ENCODE measurements at regions not wholly inside any gene's neighbourhood (a gene's known extent, or its start where the extent isn't known, plus 50 kb on each side); places are given as distances from the start of the nearest gene placed in this dataset.

DNA sequence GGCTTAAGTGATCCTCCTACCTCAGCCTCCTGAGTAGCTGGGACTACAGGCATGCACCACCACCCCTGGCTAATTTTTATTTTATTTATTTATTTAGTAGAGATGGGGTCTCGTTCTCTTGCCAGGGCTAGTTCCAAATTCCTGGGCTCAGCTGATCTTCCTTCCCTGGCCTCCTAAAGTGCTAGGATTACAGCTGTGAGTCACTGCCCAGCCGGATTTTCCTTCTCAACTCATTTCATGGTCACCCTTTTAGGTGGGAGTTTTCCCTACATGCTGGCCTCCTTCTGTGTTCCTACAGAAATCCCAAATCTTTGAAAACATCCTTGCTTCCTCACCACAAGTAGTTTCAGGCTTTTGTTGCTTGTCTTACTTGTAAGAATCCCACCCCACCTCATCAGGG is 102.1 kb upstream of the SIAH1 start:
- CTCF ChIA-PET, result interaction anchor here (1.5 kb wide), 1 partner anchor 16 kb away, joined by 4 read pairs; no protein-coding TSS in a partner anchor
- TF ChIP-seq, protein P1, sequence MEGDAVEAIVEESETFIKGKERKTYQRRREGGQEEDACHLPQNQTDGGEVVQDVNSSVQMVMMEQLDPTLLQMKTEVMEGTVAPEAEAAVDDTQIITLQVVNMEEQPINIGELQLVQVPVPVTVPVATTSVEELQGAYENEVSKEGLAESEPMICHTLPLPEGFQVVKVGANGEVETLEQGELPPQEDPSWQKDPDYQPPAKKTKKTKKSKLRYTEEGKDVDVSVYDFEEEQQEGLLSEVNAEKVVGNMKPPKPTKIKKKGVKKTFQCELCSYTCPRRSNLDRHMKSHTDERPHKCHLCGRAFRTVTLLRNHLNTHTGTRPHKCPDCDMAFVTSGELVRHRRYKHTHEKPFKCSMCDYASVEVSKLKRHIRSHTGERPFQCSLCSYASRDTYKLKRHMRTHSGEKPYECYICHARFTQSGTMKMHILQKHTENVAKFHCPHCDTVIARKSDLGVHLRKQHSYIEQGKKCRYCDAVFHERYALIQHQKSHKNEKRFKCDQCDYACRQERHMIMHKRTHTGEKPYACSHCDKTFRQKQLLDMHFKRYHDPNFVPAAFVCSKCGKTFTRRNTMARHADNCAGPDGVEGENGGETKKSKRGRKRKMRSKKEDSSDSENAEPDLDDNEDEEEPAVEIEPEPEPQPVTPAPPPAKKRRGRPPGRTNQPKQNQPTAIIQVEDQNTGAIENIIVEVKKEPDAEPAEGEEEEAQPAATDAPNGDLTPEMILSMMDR (IDR thresholded peaks at IDR 0.05; ENCODE audit: control extremely low read depth, extremely low read depth, low read depth, missing control alignments), result no peak
- POLR2A ChIA-PET, result no interaction called here
- DNase-seq (ENCODE audit: extremely low spot score), result no peak

DNA sequence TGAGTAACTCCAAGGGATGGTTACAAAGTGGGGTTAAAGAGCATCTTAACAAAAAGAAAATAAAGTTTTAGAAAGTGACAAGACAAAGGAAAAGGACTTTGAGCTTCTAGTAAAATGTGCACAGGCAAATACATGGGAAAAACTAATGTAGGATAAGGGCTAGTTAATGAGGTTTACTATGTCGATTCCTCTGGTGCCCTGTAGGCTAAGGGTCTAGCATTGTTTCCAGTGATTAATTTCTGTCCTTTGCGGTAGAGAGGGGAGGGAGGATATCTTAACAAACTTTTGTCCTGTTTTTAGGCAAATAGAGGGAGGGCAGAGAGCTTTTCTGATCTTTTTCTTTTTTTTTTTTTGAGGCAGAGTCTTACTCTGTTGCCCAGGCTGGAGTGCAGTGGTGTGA is 96.6 kb upstream of the SIAH1 start:
- no peak for DNase-seq (ENCODE audit: extremely low spot score)
- ChIA-PET POLR2A (no interaction called here), CTCF (interaction anchor here (1.3 to 1.9 kb wide), 2 partner anchors 10 to 96 kb away, joined by 3 to 6 read pairs; no protein-coding TSS in a partner anchor)
- TF ChIP-seq, protein P1 (IDR thresholded peaks at IDR 0.05; ENCODE audit: control extremely low read depth, extremely low read depth, low read depth, missing control alignments), result no peak

DNA sequence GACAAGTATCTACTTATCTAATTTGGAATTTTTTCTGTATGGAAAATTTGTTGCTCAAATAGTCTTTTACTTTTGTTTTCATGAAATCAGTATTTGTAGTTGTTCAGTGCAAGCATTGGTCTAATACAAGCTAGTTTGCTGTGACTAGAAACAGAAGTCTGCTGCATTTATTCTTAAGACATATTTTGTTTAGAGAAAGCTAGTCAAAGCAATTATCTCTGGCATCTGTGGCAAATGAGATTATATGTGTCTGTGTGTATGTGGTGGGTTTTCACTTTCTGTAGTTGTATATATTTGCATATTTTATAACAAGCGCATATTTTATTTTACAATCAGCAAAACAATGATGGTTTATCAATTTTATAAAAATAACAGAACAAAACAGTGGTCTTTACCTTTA is 96.0 kb upstream of the SIAH1 start:
- ChIA-PET CTCF (interaction anchor here (0.9 to 1.9 kb wide), 5 partner anchors 9 to 97 kb away, joined by 3 to 6 read pairs (median 4); no protein-coding TSS in a partner anchor), POLR2A (no interaction called here)
- DNase-seq (ENCODE audit: extremely low spot score), result no peak
- TF ChIP-seq, protein P1 (IDR thresholded peaks at IDR 0.05; ENCODE audit: control extremely low read depth, extremely low read depth, low read depth, missing control alignments), result no peak

DNA sequence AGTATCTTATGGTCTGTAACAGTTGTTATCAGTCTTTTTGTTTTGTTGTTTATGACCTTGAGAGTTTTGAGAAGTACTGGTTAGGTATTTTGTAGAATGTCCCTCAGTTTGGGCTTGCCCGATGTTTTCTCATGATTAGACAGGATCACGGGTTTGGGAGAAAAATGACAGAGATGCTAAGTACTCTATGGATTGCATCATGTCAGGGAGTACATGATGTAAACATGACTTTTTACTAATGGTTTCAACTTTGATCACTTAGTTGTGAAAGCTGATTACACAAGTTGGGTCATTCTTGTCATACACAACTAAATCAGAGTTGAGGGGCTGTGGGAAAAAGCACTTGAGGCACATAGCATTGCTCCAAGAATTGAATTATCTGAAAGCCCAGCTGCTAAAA is 94.7 kb upstream of the SIAH1 start:
- ChIA-PET POLR2A (no interaction called here), CTCF (interaction anchor here (1.5 kb wide), 1 partner anchor 13 kb away, joined by 4 read pairs; no protein-coding TSS in a partner anchor)

DNA sequence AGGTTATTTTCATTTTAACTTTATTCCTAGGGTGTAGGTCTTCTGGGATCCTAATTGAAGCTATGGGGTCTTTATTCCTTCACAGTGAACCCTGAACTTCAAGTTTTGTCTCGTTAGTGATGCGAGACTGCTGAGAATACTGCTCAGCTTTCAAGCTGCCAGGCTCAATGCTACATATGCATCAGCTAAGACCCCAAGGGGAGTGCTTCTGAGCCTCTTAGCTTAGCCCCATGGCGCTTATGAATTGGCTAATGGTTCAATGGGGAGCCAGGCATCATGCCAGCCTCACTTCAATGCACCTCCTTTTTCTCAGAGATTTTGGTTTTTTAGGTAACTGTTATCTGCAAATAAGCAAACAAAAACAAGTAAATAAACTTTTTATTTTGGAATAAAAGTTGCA is 94.1 kb upstream of the SIAH1 start:
- ChIA-PET POLR2A (no interaction called here), CTCF (no interaction called here)
- TF ChIP-seq, protein P1 (IDR thresholded peaks at IDR 0.05; ENCODE audit: control extremely low read depth, extremely low read depth, low read depth, missing control alignments), result no peak

More for the DNA sequence above, 94.7 kb upstream of the SIAH1 start:
- TF ChIP-seq, protein P1 (IDR thresholded peaks at IDR 0.05; ENCODE audit: control extremely low read depth, extremely low read depth, low read depth, missing control alignments), result no peak
- no peak for DNase-seq (ENCODE audit: extremely low spot score)

DNA sequence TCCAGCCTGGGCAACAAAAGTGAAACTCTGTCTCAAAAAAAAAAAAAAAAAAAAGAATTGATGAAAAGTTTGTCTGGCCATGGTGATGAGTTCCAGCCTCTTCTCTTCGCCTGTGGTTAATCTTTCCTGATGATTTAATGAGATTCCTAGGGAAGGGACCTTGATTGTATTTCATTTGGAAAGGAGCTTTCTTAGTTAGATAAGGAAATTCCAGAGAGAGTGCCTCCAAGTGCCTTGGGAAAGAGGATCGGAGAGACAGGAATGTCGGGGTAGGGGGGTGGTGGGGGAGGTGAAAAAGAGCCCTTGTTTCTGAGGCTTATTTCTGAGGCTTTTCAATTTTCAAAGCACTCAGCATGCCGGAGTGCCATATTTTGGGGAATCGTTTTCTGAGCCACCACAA is 93.2 kb upstream of the SIAH1 start:
- TF ChIP-seq, protein P1 (IDR thresholded peaks at IDR 0.05; ENCODE audit: control extremely low read depth, extremely low read depth, low read depth, missing control alignments), result no peak
- DNase-seq (ENCODE audit: extremely low spot score), result no peak
- POLR2A ChIA-PET, result no interaction called here
- CTCF ChIA-PET, result interaction anchor here (1.1 kb wide), 1 partner anchor 145 kb away, joined by 3 read pairs; no protein-coding TSS in a partner anchor

More for the DNA sequence above, 94.1 kb upstream of the SIAH1 start:
- no peak for DNase-seq (ENCODE audit: extremely low spot score)

All from GM10248 (cell line).